ENCODE measurements at regions not wholly inside any gene's neighbourhood (a gene's known extent, or its start where the extent isn't known, plus 50 kb on each side); places are given as distances from the start of the nearest gene placed in this dataset.
A peak's percentile ranks its signal among the peaks of the same experiment; 100 is the strongest.

DNA sequence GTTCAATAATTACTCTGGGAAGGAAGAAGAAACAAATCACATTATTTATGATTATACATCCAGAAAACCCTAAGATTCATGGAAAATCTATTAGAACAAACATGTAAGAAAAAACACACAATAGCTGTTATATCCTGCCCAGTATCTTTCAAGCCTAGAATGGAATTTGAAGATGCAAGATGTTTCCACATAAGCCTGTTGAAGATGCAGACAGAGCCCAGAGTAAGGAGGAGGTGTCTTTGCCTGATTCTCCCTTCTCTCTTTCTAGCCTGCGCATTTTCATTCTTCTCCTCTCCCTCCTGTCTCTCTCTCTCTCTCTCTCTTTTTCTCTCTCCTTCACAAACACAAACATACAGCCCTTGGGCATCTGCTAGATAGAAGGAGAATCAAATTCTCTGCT, 170.1 kb upstream of the INHBA start:
- no peak for TF ChIP-seq CTCF (IDR thresholded peaks at IDR 0.05; ENCODE audit: unreplicated experiment in 3 of 3)
- Mint-ChIP-seq H3K4me3 (no peak overlapping the region), H3K27me3 (ENCODE audit: low read depth) (peaks cover 3% of the 10 kb centered on the region), H3K9me3 (no peaks in the 10 kb centered on the region), H3K36me3 (ENCODE audit: low read depth) (no peaks in the 10 kb centered on the region), H3K27ac (peak overlapping the region; percentile 29 to 97 (median 88)), H3K4me1 (peaks cover 46% of the 10 kb centered on the region)

DNA sequence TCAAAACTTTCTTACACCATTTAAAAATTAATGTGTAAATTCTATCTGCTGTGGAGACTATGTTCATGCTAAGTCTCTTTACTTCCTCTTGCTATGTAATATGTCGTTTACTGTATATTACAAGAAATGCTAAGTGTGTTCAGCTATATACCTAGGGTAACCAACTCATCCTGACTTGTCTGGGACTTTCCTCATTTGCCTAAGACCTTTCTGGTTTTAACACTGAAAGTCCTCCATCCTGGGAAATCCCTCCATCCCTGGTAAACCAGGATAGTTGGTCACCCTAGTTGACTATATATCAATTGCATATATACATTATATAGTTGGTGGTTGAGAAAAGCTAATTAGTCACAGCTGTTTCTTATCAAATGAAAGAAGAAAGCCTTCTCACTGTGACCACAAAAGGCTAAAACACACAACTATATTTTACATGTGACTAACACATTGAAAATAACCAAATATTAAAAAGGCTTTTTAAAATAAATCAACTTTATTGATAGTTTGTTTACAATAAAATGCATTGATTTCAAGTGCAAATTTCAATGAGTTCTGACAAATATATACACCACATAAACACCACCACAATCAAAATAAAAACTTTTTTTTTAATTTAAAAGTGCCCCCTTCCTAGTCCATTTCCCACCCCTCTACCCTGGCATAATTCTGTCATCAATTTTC, 167.7 kb upstream of the INHBA start:
- no peak overlapping the region for H3K4me3 Mint-ChIP-seq
- peaks cover 3% of the 10 kb centered on the region for H3K27me3 Mint-ChIP-seq (ENCODE audit: low read depth)
- H3K27ac Mint-ChIP-seq = peak overlapping the region; percentile 93 to 99 (median 97)
- H3K36me3 Mint-ChIP-seq (ENCODE audit: low read depth) = no peaks in the 10 kb centered on the region
- H3K9me3 Mint-ChIP-seq = peaks cover 10% of the 10 kb centered on the region
- no peak for TF ChIP-seq CTCF (IDR thresholded peaks at IDR 0.05; ENCODE audit: unreplicated experiment in 3 of 3)
- H3K4me1 Mint-ChIP-seq = peaks cover 38% of the 10 kb centered on the region

- no peaks in the 10 kb centered on the region for H3K36me3 Mint-ChIP-seq (ENCODE audit: low read depth)
- H3K4me3 Mint-ChIP-seq = no peak overlapping the region
- no peaks in the 10 kb centered on the region for H3K27me3 Mint-ChIP-seq (ENCODE audit: low read depth)
- peaks cover 38% of the 10 kb centered on the region for H3K4me1 Mint-ChIP-seq
- peaks cover 12% of the 10 kb centered on the region for H3K9me3 Mint-ChIP-seq
- peak overlapping the region; percentile 93 to 99 (median 97) for H3K27ac Mint-ChIP-seq
- no peak for TF ChIP-seq CTCF (IDR thresholded peaks at IDR 0.05; ENCODE audit: unreplicated experiment in 3 of 3)
Observed at GRCh38 chr7:41869997-41870396, 167.1 kb upstream of the INHBA start.

DNA sequence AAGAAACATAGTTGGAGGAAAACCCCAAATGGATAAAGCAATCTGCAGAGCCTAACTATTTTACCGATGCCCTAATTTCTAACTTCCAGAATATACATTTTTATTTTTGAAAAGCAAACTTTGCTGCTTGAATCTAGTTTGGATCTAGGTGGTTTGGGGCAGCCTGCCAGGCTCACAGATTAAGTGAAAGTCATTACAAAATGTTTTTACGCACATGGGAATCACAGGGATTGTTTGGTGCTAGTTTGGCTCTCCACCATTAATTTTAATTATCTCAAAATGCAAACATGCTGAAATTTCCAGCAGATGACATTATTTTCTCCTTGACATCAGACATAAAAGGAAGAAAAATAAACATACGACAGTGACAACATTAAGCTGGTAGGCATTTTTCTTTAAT, 166.7 kb upstream of the INHBA start:
- Mint-ChIP-seq H3K36me3 (ENCODE audit: low read depth) (no peaks in the 10 kb centered on the region), H3K9me3 (peaks cover 12% of the 10 kb centered on the region), H3K27ac (peak overlapping the region; percentile 93 to 99 (median 97)), H3K4me1 (peaks cover 38% of the 10 kb centered on the region), H3K27me3 (ENCODE audit: low read depth) (no peaks in the 10 kb centered on the region), H3K4me3 (no peak overlapping the region)
- no peak for TF ChIP-seq CTCF (IDR thresholded peaks at IDR 0.05; ENCODE audit: unreplicated experiment in 3 of 3)

- Mint-ChIP-seq H3K4me1 (peaks cover 38% of the 10 kb centered on the region), H3K27me3 (ENCODE audit: low read depth) (no peaks in the 10 kb centered on the region), H3K36me3 (ENCODE audit: low read depth) (no peaks in the 10 kb centered on the region), H3K27ac (peak overlapping the region; percentile 93 to 99 (median 97)), H3K4me3 (no peak overlapping the region), H3K9me3 (peaks cover 14% of the 10 kb centered on the region)
- TF ChIP-seq CTCF (IDR thresholded peaks at IDR 0.05; ENCODE audit: unreplicated experiment in 3 of 3) = no peak
Observed at GRCh38 chr7:41869091-41869490, 166.2 kb upstream of the INHBA start.

DNA sequence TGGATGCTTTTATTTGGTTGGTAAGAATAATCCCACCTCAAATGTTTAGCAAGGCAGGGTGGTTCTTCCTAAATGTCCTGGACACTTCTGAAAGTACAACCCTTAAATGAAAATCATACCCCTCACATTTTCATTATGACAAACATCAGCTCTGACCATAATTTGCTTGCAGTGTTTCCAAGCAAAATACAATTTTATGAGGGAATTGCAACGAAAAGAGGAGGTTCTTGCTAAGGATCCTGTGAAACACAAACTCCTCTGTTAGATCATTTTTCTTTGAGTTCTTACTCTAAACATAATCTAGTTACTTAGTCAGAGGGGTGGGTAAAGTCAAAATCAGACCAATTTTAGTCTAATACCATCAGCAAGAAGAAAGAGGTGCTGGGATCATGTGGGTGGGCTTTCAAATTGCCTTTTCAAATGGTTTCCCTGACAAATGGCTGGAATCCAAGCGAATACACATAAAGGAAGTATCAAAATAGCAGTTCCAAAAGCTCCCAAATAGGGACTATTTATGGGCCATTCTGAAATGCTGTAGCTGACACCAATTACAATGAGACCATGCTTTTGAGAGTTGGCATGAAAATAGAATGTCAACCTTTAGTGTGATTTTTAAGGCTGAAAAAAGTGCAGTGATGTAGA, 164.9 kb upstream of the INHBA start:
- Mint-ChIP-seq H3K27me3 (ENCODE audit: low read depth) (no peaks in the 10 kb centered on the region), H3K36me3 (ENCODE audit: low read depth) (no peaks in the 10 kb centered on the region), H3K9me3 (peaks cover 19% of the 10 kb centered on the region), H3K4me3 (no peak overlapping the region), H3K4me1 (peaks cover 28% of the 10 kb centered on the region), H3K27ac (peak overlapping the region; percentile 93 to 99 (median 97))
- no peak for TF ChIP-seq CTCF (IDR thresholded peaks at IDR 0.05; ENCODE audit: unreplicated experiment in 3 of 3)
